OCI-LY7 (cell line): ENCODE measurements at regions not wholly inside any gene's neighbourhood (a gene's known extent, or its start where the extent isn't known, plus 50 kb on each side); places are given as distances from the start of the nearest gene placed in this dataset.

Experiments
- BruUV-seq: library from RNA; stranded (reverse); fragments of 400-500 nt; replicated peaks from 2 replicates; lab custom pipeline; 2021; lab: Mats Ljungman, UMichigan
- CTCF ChIA-PET: fragments of 300-600 bp; sonication (Branson Sonifier 250); formaldehyde crosslinking; loops from one replicate; lab custom pipeline; 2022; ENCODE audit warnings: antibody characterized with exemption; ENCODE audit not compliant: unreplicated experiment; lab: Charles Lee
- POLR2A ChIA-PET: fragments of 300-600 bp; sonication (Branson Sonifier 250); formaldehyde crosslinking; loops from one replicate; lab custom pipeline; 2022; ENCODE audit warnings: antibody characterized with exemption; lab: Charles Lee
- DNase-seq: peaks from one replicate; pipeline ENCODE4 v3.0.0-alpha.2; 2015; ENCODE audit warnings: low spot score
- H2AFZ ChIP-seq: fragments of 200-600 bp; sonication (generic), shearing (Covaris generic); 2 replicates; pipeline ENCODE4 v1.6.1; 2014; ENCODE audit warnings: mild to moderate bottlenecking, antibody characterized with exemption, low read length, moderate library complexity
- H3K27ac ChIP-seq: fragments of 200-600 bp; sonication (generic); 2 replicates; pipeline ENCODE4 v1.5.1; 2014; ENCODE audit warnings: mixed run types, low read depth, mild to moderate bottlenecking, moderate library complexity, low read length, inconsistent platforms; ENCODE audit not compliant: poor library complexity, severe bottlenecking
- H3K36me3 ChIP-seq: fragments of 200-600 bp; sonication (generic); 2 replicates; pipeline ENCODE4 v1.6.1; 2014; ENCODE audit warnings: mild to moderate bottlenecking, antibody characterized with exemption, low read length, moderate library complexity, mixed read lengths; ENCODE audit not compliant: insufficient read depth
- H3K4me1 ChIP-seq: fragments of 200-600 bp; sonication (generic); 2 replicates; pipeline ENCODE4 v1.5.1; 2014; ENCODE audit warnings: mild to moderate bottlenecking, low read length; ENCODE audit not compliant: insufficient read depth, poor library complexity, severe bottlenecking
- H3K4me2 ChIP-seq: fragments of 200-600 bp; sonication (generic); 2 replicates; pipeline ENCODE4 v1.6.1; 2014; ENCODE audit warnings: mild to moderate bottlenecking, low read length
- H3K4me3 ChIP-seq: fragments of 200-600 bp; sonication (generic); 2 replicates; pipeline ENCODE4 v1.5.1; 2014; ENCODE audit warnings: mild to moderate bottlenecking, low read depth, low read length; ENCODE audit not compliant: poor library complexity, severe bottlenecking
- H3K79me2 ChIP-seq: fragments of 200-600 bp; sonication (generic); 2 replicates; pipeline ENCODE4 v1.6.1; 2016; ENCODE audit warnings: low read depth, mild to moderate bottlenecking, low read length, moderate library complexity, mixed read lengths; ENCODE audit not compliant: insufficient read depth
- H3K9me2 ChIP-seq: fragments of 200-600 bp; sonication (generic); 2 replicates; pipeline ENCODE4 v1.6.1; 2016; ENCODE audit warnings: mild to moderate bottlenecking, low read length, mixed read lengths; ENCODE audit not compliant: insufficient read depth
- H3K9me3 ChIP-seq: fragments of 200-600 bp; sonication (generic); 2 replicates; pipeline ENCODE4 v1.6.1; 2014; ENCODE audit warnings: mild to moderate bottlenecking, mixed run types, low read length, mixed read lengths
- H4K20me1 ChIP-seq: fragments of 200-600 bp; sonication (generic); 2 replicates; pipeline ENCODE4 v1.6.1; 2014; ENCODE audit warnings: mild to moderate bottlenecking, antibody characterized with exemption, low read length, moderate library complexity, mixed read lengths; ENCODE audit not compliant: insufficient read depth
- EZH2phosphoT487 ChIP-seq: fragments of 200-600 bp; sonication (generic); IDR thresholded peaks from 2 replicates; pipeline ENCODE4 v1.6.1; 2018; ENCODE audit warnings: low read depth, borderline replicate concordance, mild to moderate bottlenecking, mixed run types, antibody characterized with exemption, low read length, moderate library complexity, mixed read lengths
- intact Hi-C: fragments of 100-400 bp; cut with micrococcal nuclease; formaldehyde crosslinking; loops from one replicate; pipeline ENCODE4 v1.10.0; 2022; ENCODE audit not compliant: unreplicated experiment
- TF ChIP-seq, protein P1 (sequence below): fragments of 200-600 bp; sonication (generic); conservative IDR thresholded peaks from 2 replicates; pipeline ENCODE4 v1.5.1; 2014; ENCODE audit warnings: mild to moderate bottlenecking, antibody characterized with exemption, low read length, moderate library complexity, mixed read lengths

DNA sequence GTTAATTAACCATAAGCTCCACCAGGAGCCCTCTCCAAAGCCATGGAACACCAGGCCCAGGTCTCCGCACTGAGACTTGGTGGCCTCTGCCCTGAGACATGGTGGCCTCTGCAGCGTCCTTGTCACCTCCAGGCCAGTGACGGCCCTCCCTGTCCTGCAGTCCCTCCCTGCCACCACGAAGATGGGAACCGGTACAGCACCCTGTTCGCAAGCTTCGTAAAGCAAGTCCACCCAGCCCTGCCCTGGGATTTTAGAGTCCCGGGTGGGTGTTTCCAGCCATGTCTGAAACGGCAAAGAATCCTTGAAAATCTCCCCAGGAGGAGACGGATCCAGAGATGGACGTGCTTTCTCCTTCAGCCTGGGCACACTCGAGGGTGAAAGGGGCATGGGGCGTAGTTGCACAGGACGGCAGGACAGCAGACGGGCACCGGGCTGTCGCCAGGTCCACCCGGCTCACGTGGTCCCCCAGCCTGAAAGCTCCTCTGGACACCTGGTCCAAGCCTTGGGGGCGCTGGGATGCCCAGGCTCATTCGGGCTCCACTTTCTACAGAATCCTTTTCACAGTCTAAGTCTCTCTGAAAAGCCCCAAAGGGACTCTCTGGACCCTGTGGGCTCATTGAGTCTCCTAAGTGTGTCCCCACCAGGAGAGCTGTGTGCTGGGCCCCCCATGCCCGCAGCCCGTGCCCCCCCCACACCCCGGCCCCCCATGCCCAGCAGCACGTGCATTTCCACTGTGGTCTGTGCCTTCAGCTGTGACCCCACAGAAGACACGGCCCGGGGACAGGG is 456.2 kb downstream of the BRD1 start:
- Histone ChIP-seq H3K9me3 (peaks cover 5% of the 10 kb centered on the region; the same call in 1 of the 2 replicates), H4K20me1 (no peaks in the 10 kb centered on the region), H3K27ac (no peak overlapping the region), H3K9me2 (no peaks in the 10 kb centered on the region), H3K4me2 (no peak overlapping the region), H3K79me2 (no peaks in the 10 kb centered on the region), H3K36me3 (no peaks in the 10 kb centered on the region), H3K4me3 (no peak overlapping the region), H3K4me1 (peaks cover 19% of the 10 kb centered on the region), H2AFZ (no peak overlapping the region)
- intact Hi-C loops, result no loop called here
- no peak for DNase-seq
- CTCF ChIA-PET, result no interaction called here
- BruUV-seq, result no TSS peak
- POLR2A ChIA-PET, result interaction anchor here (0.8 kb wide), 1 partner anchor 9 kb away, joined by 3 read pairs; no protein-coding TSS in a partner anchor
- TF ChIP-seq EZH2phosphoT487, result no peak
- TF ChIP-seq, protein P1, sequence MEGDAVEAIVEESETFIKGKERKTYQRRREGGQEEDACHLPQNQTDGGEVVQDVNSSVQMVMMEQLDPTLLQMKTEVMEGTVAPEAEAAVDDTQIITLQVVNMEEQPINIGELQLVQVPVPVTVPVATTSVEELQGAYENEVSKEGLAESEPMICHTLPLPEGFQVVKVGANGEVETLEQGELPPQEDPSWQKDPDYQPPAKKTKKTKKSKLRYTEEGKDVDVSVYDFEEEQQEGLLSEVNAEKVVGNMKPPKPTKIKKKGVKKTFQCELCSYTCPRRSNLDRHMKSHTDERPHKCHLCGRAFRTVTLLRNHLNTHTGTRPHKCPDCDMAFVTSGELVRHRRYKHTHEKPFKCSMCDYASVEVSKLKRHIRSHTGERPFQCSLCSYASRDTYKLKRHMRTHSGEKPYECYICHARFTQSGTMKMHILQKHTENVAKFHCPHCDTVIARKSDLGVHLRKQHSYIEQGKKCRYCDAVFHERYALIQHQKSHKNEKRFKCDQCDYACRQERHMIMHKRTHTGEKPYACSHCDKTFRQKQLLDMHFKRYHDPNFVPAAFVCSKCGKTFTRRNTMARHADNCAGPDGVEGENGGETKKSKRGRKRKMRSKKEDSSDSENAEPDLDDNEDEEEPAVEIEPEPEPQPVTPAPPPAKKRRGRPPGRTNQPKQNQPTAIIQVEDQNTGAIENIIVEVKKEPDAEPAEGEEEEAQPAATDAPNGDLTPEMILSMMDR, result no peak

DNA sequence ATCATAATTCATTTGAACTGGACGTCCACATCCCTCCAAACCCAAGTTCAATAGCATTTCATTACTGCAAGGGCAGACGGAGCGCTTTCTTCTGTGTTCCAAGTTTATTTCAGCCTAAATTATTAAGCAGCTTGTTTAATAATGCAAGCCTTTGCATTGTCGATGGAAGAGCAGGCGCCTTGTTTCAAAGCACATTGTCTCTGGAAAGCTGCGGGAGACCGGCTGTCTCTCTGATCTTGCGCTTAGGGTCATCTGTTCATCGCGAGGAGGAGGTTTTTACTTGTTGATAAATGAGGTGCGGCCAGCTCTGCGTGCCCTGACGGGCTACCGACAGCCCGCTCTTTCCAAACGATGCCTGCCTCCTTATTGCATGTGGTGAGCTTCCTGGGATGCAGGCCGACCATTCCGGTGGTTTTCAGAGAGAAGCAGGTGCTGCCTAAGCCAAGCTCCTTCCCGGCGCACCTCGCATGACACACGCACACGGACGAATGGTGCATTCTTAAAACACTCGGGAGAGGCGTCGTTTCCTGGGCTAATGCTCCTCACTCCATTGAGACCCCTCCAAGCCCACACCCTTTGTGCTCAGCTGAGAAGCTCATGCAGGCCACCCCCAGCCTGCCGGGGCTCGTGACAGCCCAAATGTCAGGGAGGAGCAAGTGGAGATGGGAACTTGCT is 456.9 kb downstream of the BRD1 start:
- Histone ChIP-seq H3K9me2 (no peaks in the 10 kb centered on the region), H3K4me2 (no peak overlapping the region), H3K27ac (no peak overlapping the region), H4K20me1 (no peaks in the 10 kb centered on the region), H3K36me3 (no peaks in the 10 kb centered on the region), H3K79me2 (no peaks in the 10 kb centered on the region), H3K9me3 (no peaks in the 10 kb centered on the region), H2AFZ (no peak overlapping the region), H3K4me3 (no peak overlapping the region), H3K4me1 (peaks cover 15% of the 10 kb centered on the region)
- DNase-seq, result no peak
- POLR2A ChIA-PET, result no interaction called here
- no TSS peak for BruUV-seq
- TF ChIP-seq, protein P1, result no peak
- no peak for TF ChIP-seq EZH2phosphoT487
- CTCF ChIA-PET, result no interaction called here
- intact Hi-C loops, result no loop called here
